ENCODE measurements at regions not wholly inside any gene's neighbourhood (a gene's known extent, or its start where the extent isn't known, plus 50 kb on each side); places are given as distances from the start of the nearest gene placed in this dataset.
"Not testable (repeated sequence)": the region's sequence is repeated elsewhere in the genome, so short reads cannot be mapped to it uniquely, and the experiment has no call there.

DNA sequence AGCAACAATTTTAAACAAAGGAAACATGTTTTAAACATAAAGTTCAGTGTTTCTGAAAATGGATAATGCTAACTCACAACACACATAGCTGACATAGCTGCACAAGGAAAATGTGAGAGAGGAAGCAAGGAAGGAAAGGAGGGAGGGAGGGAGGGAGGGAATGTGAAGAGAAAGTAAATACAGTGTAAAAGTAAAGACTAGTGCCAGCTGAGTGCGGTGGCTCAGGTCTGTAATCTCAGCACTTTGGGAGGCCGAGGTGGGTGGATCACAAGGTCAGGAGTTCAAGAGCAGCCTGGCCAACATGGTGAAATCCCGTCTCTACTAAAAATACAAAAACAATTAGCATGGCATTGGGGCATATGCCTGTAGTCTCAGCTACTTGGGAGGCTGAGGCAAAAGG lies 373.7 kb upstream of the CXADR start:
- DNase-seq (ENCODE audit: low read depth): not testable (repeated sequence)

- no peak for DNase-seq (ENCODE audit: low read depth)
Observed at GRCh38 chr21:17139696-17140095, 373.1 kb upstream of the CXADR start.

- no peak for DNase-seq (ENCODE audit: low read depth)
Observed at GRCh38 chr21:17146426-17146825, 366.4 kb upstream of the CXADR start.

- DNase-seq (ENCODE audit: low read depth): no peak
Observed at GRCh38 chr21:17159697-17160096, 353.1 kb upstream of the CXADR start.

- DNase-seq (ENCODE audit: low read depth): no peak
Observed at GRCh38 chr21:17185674-17186073, 327.2 kb upstream of the CXADR start.

GRCh38 chr21:17189963-17190362 lies 322.9 kb upstream of the CXADR start:
- DNase-seq (ENCODE audit: low read depth): no peak

GRCh38 chr21:17191346-17191993 lies 321.4 kb upstream of the CXADR start:
- no peak for DNase-seq (ENCODE audit: low read depth)

- no peak for DNase-seq (ENCODE audit: low read depth)
Observed at GRCh38 chr21:17195351-17195750, 317.5 kb upstream of the CXADR start.

GRCh38 chr21:17195976-17196375 lies 316.9 kb upstream of the CXADR start:
- DNase-seq (ENCODE audit: low read depth): no peak

DNA sequence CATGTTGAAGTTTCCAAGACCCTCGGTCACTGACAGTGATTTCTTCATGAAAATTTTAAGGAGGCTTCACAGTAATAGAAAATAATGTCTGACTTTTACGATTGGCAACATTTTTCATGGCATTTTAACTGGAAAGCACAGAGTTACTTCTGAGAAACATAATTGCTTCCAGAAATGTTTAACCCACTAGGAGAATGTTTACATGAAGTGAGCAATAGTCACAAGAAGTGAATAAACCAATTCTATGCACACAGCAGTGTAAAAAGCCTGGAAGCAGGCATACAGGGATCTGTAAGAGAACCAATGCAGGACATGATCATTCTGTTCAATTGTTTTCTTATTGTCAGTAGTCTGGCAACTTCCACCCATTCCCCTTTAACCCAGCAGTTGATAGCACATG lies 316.2 kb upstream of the CXADR start:
- no peak for DNase-seq (ENCODE audit: low read depth)

GRCh38 chr21:17197996-17198395 lies 314.8 kb upstream of the CXADR start:
- no peak for DNase-seq (ENCODE audit: low read depth)

GRCh38 chr21:17200250-17200649 lies 312.6 kb upstream of the CXADR start:
- no peak for DNase-seq (ENCODE audit: low read depth)

GRCh38 chr21:17201741-17202260 lies 311.0 kb upstream of the CXADR start:
- no peak for DNase-seq (ENCODE audit: low read depth)

- no peak for DNase-seq (ENCODE audit: low read depth)
Observed at GRCh38 chr21:17214801-17215200, 298.0 kb upstream of the CXADR start.

- not testable (repeated sequence) for DNase-seq (ENCODE audit: low read depth)
Observed at GRCh38 chr21:17219050-17219449, 293.8 kb upstream of the CXADR start.

- no peak for DNase-seq (ENCODE audit: low read depth)
Observed at GRCh38 chr21:17231124-17231523, 281.7 kb upstream of the CXADR start.

DNA sequence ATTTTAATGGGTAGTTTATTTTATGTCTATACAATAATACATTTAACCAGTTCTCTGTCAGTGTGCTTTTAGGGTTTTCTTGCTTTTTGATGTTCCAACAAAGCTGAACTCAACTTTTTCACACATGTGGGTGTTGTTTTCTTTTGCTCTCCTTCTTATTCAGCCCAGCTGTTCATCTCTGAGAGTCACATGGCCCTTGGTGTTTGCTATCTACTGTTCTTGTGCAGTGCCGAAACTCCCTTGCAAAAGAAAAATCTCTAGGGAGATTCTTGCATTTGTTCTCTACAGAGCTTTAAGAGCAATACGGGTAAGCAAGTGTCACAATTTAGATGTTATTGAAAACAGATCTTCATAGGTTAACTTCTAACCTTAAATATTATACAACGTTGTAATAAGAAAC lies 281.1 kb upstream of the CXADR start:
- DNase-seq (ENCODE audit: low read depth): no peak

- DNase-seq (ENCODE audit: low read depth): no peak
Observed at GRCh38 chr21:17238468-17238867, 274.4 kb upstream of the CXADR start.

GRCh38 chr21:17250778-17251241 lies 262.0 kb upstream of the CXADR start:
- no peak for DNase-seq (ENCODE audit: low read depth)

GRCh38 chr21:17257784-17258183 lies 255.1 kb upstream of the CXADR start:
- DNase-seq (ENCODE audit: low read depth): no peak

DNA sequence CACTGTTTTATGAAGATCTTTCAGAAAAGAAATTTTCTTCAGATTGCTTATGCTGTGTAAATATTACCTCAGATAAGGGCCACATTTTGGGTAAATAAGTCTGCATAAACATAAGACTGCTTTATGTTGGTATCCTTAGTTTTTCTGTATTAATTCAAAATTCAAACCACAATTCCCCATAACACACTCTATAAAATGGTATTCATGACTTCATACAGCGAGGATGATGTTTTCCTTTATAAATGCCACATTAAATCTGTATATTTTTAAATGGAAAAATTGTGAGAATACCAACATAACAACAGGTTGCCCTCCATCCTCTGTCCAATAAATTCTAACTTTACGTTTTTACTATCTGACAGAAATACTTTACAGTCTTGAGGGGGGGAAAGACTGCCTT lies 248.7 kb upstream of the CXADR start:
- no peak for DNase-seq (ENCODE audit: low read depth)

GRCh38 chr21:17269760-17270159 lies 243.1 kb upstream of the CXADR start:
- no peak for DNase-seq (ENCODE audit: low read depth)

DNA sequence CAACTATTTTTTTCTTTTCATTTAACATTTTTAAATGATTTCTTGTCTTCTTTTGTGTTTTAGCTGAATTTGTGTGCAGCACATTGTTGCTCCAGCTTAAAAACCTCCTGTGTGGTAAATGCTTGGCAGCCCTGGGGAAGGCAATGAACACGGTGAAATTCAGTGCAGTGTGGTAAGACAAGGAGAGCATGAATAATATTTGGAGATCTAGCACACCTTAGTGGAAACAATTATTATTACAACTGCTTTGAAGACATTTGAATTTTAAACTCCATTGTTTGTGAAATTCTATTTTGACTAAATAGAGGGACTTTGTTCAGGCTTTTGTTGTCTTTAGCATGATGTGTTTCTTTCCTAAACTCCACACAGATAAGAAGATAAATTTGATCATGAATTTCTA lies 242.6 kb upstream of the CXADR start:
- no peak for DNase-seq (ENCODE audit: low read depth)

DNA sequence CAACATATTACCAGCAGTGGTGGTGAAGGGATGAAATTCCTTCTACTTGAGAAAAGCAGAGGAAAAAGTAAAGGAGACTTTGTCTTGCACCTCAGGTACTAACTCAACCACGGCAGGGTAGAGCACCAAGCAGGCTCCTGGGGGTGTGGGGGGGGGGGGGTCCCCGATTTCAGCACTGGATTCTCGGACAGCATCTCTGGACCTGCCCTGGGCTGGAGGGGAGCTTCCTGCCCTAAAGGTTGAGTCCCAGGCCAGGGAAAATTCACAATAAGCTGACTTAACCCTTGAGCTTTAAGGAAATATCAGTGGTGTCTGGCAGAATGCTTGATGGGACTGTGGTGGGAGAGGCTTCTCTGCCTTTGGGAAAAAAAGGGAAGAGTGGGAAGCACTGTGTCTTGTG lies 233.2 kb upstream of the CXADR start:
- no peak for DNase-seq (ENCODE audit: low read depth)

Data from stimulated activated CD8-positive, alpha-beta memory T cell treated with anti-CD3 and anti-CD28 coated beads, Interleukin-12 subunit alpha, Interleukin-12 subunit beta, amount 100 ng/mL, for 1 hour (primary cell).